A673 (cell line): ENCODE measurements at regions not wholly inside any gene's neighbourhood (a gene's known extent, or its start where the extent isn't known, plus 50 kb on each side); places are given as distances from the start of the nearest gene placed in this dataset.

Source experiments
- CTCF ChIP-seq: fragments of 300-800, 200-600 bp; sonication (generic); conservative IDR thresholded peaks from 2 replicates; pipeline ENCODE4 v1.5.1; 2017; ENCODE audit warnings: low read depth, mild to moderate bottlenecking, antibody characterized with exemption, low read length, moderate library complexity, mixed read lengths
- EZH2 ChIP-seq: fragments of 200-600 bp; sonication (generic); IDR thresholded peaks from 2 replicates; pipeline ENCODE4 v1.6.1; 2017; ENCODE audit warnings: borderline replicate concordance, low read depth, mild to moderate bottlenecking, mixed read lengths, antibody characterized with exemption, low read length; ENCODE audit not compliant: poor library complexity, severe bottlenecking

GRCh38 chr2:6723865-6724604 is 141.7 kb downstream of the CMPK2 start:
- TF ChIP-seq CTCF, result no peak
- TF ChIP-seq EZH2, result no peak
